ENCODE measurements at regions not wholly inside any gene's neighbourhood (a gene's known extent, or its start where the extent isn't known, plus 50 kb on each side); places are given as distances from the start of the nearest gene placed in this dataset.

DNA sequence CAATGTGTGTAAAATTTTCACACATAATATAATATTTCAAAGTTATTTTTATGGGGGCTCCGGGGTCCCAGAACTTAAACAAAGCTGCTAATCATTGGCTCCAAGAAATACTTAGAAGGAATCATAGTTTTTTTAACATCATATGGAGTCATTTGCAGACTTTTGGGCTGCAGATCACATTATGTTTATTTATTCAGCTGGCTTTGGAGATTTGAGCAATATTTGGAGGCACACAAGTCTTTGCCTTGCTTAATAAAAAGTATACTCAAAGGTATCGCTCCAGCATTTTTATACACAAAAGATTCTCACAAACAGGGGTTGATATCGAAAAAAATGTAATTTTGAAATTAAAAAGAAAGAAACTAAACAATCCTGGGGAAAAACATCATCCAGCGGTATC, 382.5 kb upstream of the TENM3 start:
- H3K4me3 ChIP-seq (ENCODE audit: low read length) = no peak overlapping the region
- no peak for TF ChIP-seq CTCF (conservative IDR thresholded peaks at IDR 0.05; ENCODE audit: low read depth, low read length)
- no peak for DNase-seq (ENCODE audit: low read depth)

- DNase-seq (ENCODE audit: low read depth) = peak; percentile 41
- H3K4me3 ChIP-seq (ENCODE audit: low read length) = no peak overlapping the region
- no peak for TF ChIP-seq CTCF (conservative IDR thresholded peaks at IDR 0.05; ENCODE audit: low read depth, low read length)
These were observed 379.3 kb upstream of the TENM3 start for GRCh38 chr4:181863856-181864255.

- H3K4me3 ChIP-seq (ENCODE audit: low read length) = no peak overlapping the region
- no peak for TF ChIP-seq CTCF (conservative IDR thresholded peaks at IDR 0.05; ENCODE audit: low read depth, low read length)
- DNase-seq (ENCODE audit: low read depth) = no peak
These were observed 372.9 kb upstream of the TENM3 start for GRCh38 chr4:181870326-181870725.

DNA sequence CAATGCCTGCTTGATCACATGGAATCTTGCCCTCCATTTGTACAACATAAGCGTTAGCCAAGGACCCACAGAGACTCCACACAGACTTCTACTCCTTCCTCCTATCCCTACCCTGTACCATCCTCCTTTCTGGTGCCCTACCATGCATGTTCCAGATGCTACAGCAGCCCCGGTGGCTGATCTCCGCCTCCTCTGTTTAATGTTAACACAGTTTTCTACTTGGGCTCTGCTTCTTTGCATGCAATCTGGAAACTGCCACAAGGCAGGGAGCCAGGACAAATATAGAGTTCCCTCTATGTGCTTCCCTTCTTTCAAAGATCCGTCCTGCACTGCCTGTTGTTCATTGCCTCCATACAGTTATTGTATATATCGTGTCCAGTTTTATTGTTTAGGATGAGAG, 368.6 kb upstream of the TENM3 start:
- DNase-seq (ENCODE audit: low read depth) = no peak
- no peak overlapping the region for H3K4me3 ChIP-seq (ENCODE audit: low read length)
- TF ChIP-seq CTCF (conservative IDR thresholded peaks at IDR 0.05; ENCODE audit: low read depth, low read length) = no peak

DNA sequence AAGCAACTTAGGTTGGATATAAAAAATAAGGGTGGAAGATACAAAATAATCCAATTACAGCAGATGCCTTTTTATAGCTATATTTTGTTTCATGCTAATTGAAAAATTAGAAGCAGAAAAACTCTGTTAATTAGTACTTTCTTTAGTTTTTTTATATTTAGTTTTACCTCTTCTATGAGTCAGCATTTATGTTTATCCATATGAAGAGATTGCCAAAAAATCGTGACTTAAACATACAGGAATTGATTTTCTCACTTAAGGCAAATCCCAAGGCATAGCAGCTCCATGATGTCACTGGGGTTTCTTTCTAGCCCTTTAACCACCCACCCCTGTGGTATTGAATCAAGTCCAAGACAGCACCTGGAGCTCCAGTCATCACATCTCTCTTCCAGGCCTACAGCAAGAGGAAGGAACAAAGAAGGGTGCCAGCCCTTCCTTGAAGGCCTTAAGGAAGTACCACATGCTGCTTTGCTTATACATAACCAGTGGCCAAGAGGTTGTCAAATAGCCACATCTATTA, 365.8 kb upstream of the TENM3 start:
- no peak for DNase-seq (ENCODE audit: low read depth)
- no peak for TF ChIP-seq CTCF (conservative IDR thresholded peaks at IDR 0.05; ENCODE audit: low read depth, low read length)
- H3K4me3 ChIP-seq (ENCODE audit: low read length) = no peak overlapping the region

DNA sequence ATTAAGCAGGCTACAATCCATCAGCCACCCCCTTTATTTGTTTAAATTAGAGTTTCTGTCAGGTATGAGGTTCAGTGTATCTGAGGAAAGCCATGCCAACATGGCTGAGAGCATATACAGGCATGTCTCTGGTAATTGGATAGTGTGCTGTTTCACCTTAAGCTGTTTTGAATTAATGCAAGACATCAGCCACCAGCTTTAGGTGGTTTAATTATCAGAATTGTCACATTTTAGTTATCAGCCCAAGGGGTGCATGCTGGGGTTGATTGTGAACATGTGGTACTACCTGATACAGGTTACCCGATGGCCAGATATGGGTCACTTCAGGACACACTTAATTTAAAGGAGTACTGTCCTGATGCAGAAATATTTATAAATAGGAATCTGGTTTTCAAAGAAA, 353.2 kb upstream of the TENM3 start:
- TF ChIP-seq CTCF (conservative IDR thresholded peaks at IDR 0.05; ENCODE audit: low read depth, low read length) = no peak
- no peak overlapping the region for H3K4me3 ChIP-seq (ENCODE audit: low read length)
- no peak for DNase-seq (ENCODE audit: low read depth)

GRCh38 chr4:181890911-181891310, 352.3 kb upstream of the TENM3 start:
- no peak for TF ChIP-seq CTCF (conservative IDR thresholded peaks at IDR 0.05; ENCODE audit: low read depth, low read length)
- no peak for DNase-seq (ENCODE audit: low read depth)
- no peak overlapping the region for H3K4me3 ChIP-seq (ENCODE audit: low read length)

Measured in retinal pigment epithelial cell (primary cell).